HPDE6-E6E7 (cell line): ENCODE measurements at regions not wholly inside any gene's neighbourhood (a gene's known extent, or its start where the extent isn't known, plus 50 kb on each side); places are given as distances from the start of the nearest gene placed in this dataset.
A peak's percentile ranks its signal among the peaks of the same experiment; 100 is the strongest.
"Not testable (repeated sequence)": the region's sequence is repeated elsewhere in the genome, so short reads cannot be mapped to it uniquely, and the experiment has no call there.

Source experiments
- DNase-seq: peaks from one replicate; pipeline ENCODE4 v3.0.0; 2011; ENCODE audit warnings: missing footprints; ENCODE audit errors: extremely low spot score

GRCh38 chr6:9028086-9028485, 592.7 kb upstream of the SLC35B3 start:
- DNase-seq, result no peak

- no peak for DNase-seq
Observed at GRCh38 chr6:9025796-9026394, 590.5 kb upstream of the SLC35B3 start.

GRCh38 chr6:9025228-9025627, 589.9 kb upstream of the SLC35B3 start:
- no peak for DNase-seq

- not testable (repeated sequence) for DNase-seq
Observed at GRCh38 chr6:9024246-9024645, 588.9 kb upstream of the SLC35B3 start.

- no peak for DNase-seq
Observed at GRCh38 chr6:9020001-9020400, 584.7 kb upstream of the SLC35B3 start.

- no peak for DNase-seq
Observed at GRCh38 chr6:9009931-9010330, 574.6 kb upstream of the SLC35B3 start.

- DNase-seq, result no peak
Observed at GRCh38 chr6:9007027-9007426, 571.7 kb upstream of the SLC35B3 start.

- no peak for DNase-seq
Observed at GRCh38 chr6:9002833-9003232, 567.5 kb upstream of the SLC35B3 start.

GRCh38 chr6:8995156-8995555, 559.8 kb upstream of the SLC35B3 start:
- no peak for DNase-seq

GRCh38 chr6:8993111-8993510, 557.8 kb upstream of the SLC35B3 start:
- DNase-seq, result peak; percentile 5

GRCh38 chr6:8991844-8992243, 556.5 kb upstream of the SLC35B3 start:
- DNase-seq, result no peak

- no peak for DNase-seq
Observed at GRCh38 chr6:8990075-8990474, 554.7 kb upstream of the SLC35B3 start.

- peak; percentile 59 for DNase-seq
Observed at GRCh38 chr6:8983202-8983688, 547.9 kb upstream of the SLC35B3 start.

GRCh38 chr6:8982668-8983067, 547.3 kb upstream of the SLC35B3 start:
- DNase-seq, result no peak

GRCh38 chr6:8973395-8973794, 538.0 kb upstream of the SLC35B3 start:
- DNase-seq, result no peak

GRCh38 chr6:8969747-8970146, 534.4 kb upstream of the SLC35B3 start:
- no peak for DNase-seq

GRCh38 chr6:8958894-8959511, 523.7 kb upstream of the SLC35B3 start:
- no peak for DNase-seq

GRCh38 chr6:8953310-8953709, 518.0 kb upstream of the SLC35B3 start:
- DNase-seq, result no peak

- DNase-seq, result no peak
Observed at GRCh38 chr6:8948733-8949132, 513.4 kb upstream of the SLC35B3 start.

- no peak for DNase-seq
Observed at GRCh38 chr6:8947900-8948299, 512.6 kb upstream of the SLC35B3 start.

GRCh38 chr6:8944548-8944947, 509.2 kb upstream of the SLC35B3 start:
- no peak for DNase-seq

GRCh38 chr6:8943073-8943472, 507.7 kb upstream of the SLC35B3 start:
- no peak for DNase-seq

GRCh38 chr6:8941577-8941976, 506.2 kb upstream of the SLC35B3 start:
- no peak for DNase-seq

GRCh38 chr6:8940356-8940755, 505.0 kb upstream of the SLC35B3 start:
- no peak for DNase-seq
